Muscle layer of duodenum (tissue), 2 donors: ENCODE measurements at regions not wholly inside any gene's neighbourhood (a gene's known extent, or its start where the extent isn't known, plus 50 kb on each side); places are given as distances from the start of the nearest gene placed in this dataset.

Experiments
- H3K27ac ChIP-seq: one replicate; pipeline ENCODE4 v1.7.0; 2013; ENCODE audit warnings: mild to moderate bottlenecking, low read length
- H3K27me3 ChIP-seq: one replicate; pipeline ENCODE4 v1.7.0; 2013; ENCODE audit warnings: low read depth, mild to moderate bottlenecking, control low read depth, low read length
- H3K36me3 ChIP-seq, 2 donors: one replicate each; pipeline ENCODE4 v1.7.0; 2013; ENCODE audit warnings: low read length in 2 of 2, control low read depth in 1 of 2, mild to moderate bottlenecking in 1 of 2; ENCODE audit not compliant: insufficient read depth in 2 of 2, control insufficient read depth in 1 of 2
- H3K4me1 ChIP-seq, 2 donors: one replicate each; pipeline ENCODE4 v1.7.0; 2013; ENCODE audit warnings: low read length in 2 of 2, mild to moderate bottlenecking in 2 of 2, control low read depth in 1 of 2, moderate library complexity in 1 of 2; ENCODE audit not compliant: insufficient read depth in 2 of 2, control insufficient read depth in 1 of 2
- H3K4me3 ChIP-seq, 2 donors: one replicate each; pipeline ENCODE4 v1.7.0; 2013; ENCODE audit warnings: low read length in 2 of 2, low read depth in 1 of 2, mild to moderate bottlenecking in 1 of 2
- H3K9me3 ChIP-seq, 2 donors: one replicate each; pipeline ENCODE4 v1.7.0; 2013; ENCODE audit warnings: low read length in 2 of 2, control low read depth in 1 of 2, mild to moderate bottlenecking in 1 of 2; ENCODE audit not compliant: control insufficient read depth in 1 of 2
- donor health status: healthy.

GRCh38 chr3:102087236-102087635 is 237.9 kb downstream of the NFKBIZ start:
- H3K27ac ChIP-seq, result no peak overlapping the region
- no peaks in the 10 kb centered on the region for H3K36me3 ChIP-seq
- no peaks in the 10 kb centered on the region for H3K27me3 ChIP-seq
- H3K9me3 ChIP-seq, result no peaks in the 10 kb centered on the region
- no peak overlapping the region for H3K4me3 ChIP-seq
- no peaks in the 10 kb centered on the region for H3K4me1 ChIP-seq

- Histone ChIP-seq H3K27me3 (no peaks in the 10 kb centered on the region), H3K4me3 (no peak overlapping the region), H3K36me3 (no peaks in the 10 kb centered on the region), H3K4me1 (no peaks in the 10 kb centered on the region), H3K9me3 (no peaks in the 10 kb centered on the region), H3K27ac (no peak overlapping the region)
Measured at GRCh38 chr3:102089239-102089638, 239.9 kb downstream of the NFKBIZ start.

GRCh38 chr3:102089904-102090720 is 240.8 kb downstream of the NFKBIZ start:
- Histone ChIP-seq H3K36me3 (no peaks in the 10 kb centered on the region), H3K4me1 (no peaks in the 10 kb centered on the region), H3K27me3 (no peaks in the 10 kb centered on the region), H3K9me3 (no peaks in the 10 kb centered on the region), H3K27ac (no peak overlapping the region), H3K4me3 (no peak overlapping the region)

DNA sequence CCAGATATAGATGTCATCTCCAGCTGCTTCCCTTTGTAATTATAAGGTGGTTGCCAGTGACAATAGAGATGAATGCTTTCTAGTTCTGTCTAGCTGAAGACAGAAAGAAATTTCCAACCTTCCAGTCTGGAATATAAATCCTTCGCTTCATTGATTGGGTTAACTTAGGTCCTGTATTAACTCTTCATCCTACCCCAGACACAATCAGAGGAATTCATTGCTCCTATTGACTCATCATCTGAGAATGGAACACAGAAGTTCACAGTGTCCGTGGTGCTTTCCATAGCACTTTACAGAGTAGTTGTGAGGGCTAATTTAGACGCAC is 241.4 kb downstream of the NFKBIZ start:
- Histone ChIP-seq H3K4me1 (no peaks in the 10 kb centered on the region), H3K9me3 (no peaks in the 10 kb centered on the region), H3K36me3 (no peaks in the 10 kb centered on the region), H3K27ac (no peak overlapping the region), H3K4me3 (no peak overlapping the region), H3K27me3 (no peaks in the 10 kb centered on the region)

DNA sequence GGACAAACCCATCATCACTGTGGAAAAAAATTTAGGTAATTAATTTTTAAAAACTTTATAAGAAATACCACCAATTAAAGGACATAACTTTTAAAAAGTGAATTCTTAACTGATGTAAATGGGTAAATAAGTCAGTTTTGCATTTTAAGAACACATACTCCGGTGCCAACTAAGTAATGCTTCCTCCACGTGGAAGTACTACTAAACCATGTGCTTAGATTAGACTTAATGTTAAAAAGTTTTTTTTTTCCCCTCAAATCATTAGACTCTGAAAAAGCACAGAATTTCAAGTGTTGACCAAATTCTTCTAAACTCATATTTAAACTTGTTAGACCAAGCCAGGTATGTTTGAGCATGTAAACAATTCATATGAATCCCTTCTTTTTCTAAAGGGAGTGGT is 242.0 kb downstream of the NFKBIZ start:
- Histone ChIP-seq H3K27ac (no peak overlapping the region), H3K4me3 (no peak overlapping the region), H3K4me1 (no peaks in the 10 kb centered on the region), H3K27me3 (no peaks in the 10 kb centered on the region), H3K36me3 (no peaks in the 10 kb centered on the region), H3K9me3 (no peaks in the 10 kb centered on the region)

- Histone ChIP-seq H3K27ac (no peak overlapping the region), H3K4me3 (no peak overlapping the region), H3K36me3 (no peaks in the 10 kb centered on the region), H3K27me3 (no peaks in the 10 kb centered on the region), H3K4me1 (no peaks in the 10 kb centered on the region), H3K9me3 (no peaks in the 10 kb centered on the region)
Measured at GRCh38 chr3:102092617-102093466, 243.5 kb downstream of the NFKBIZ start.

- no peak overlapping the region for H3K27ac ChIP-seq
- H3K9me3 ChIP-seq, result no peaks in the 10 kb centered on the region
- no peaks in the 10 kb centered on the region for H3K4me1 ChIP-seq
- H3K27me3 ChIP-seq, result no peaks in the 10 kb centered on the region
- H3K36me3 ChIP-seq, result no peaks in the 10 kb centered on the region
- H3K4me3 ChIP-seq, result no peak overlapping the region
Measured at GRCh38 chr3:102094506-102094905, 245.2 kb downstream of the NFKBIZ start.

DNA sequence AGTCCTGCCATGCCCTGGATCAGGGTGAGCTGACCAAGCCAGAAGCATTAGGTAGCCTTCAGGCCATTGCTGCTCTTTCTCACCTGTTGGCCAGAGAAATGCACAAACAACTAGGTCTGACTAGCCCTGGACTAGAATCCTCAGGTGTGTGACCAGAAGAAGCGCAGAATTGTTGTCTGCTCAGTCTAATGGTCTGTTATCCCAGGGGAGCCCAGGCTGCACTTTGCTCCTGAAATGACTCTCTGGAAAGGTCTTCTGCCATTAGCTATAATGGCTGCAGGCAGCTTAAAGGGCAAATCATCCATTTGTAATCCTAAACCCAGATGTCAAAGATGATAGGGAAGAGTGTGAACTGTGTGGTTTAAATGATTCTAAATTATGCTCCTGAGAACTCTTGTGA is 246.1 kb downstream of the NFKBIZ start:
- Histone ChIP-seq H3K36me3 (no peaks in the 10 kb centered on the region), H3K27me3 (no peaks in the 10 kb centered on the region), H3K4me1 (no peaks in the 10 kb centered on the region), H3K9me3 (no peaks in the 10 kb centered on the region), H3K4me3 (no peak overlapping the region), H3K27ac (no peak overlapping the region)

DNA sequence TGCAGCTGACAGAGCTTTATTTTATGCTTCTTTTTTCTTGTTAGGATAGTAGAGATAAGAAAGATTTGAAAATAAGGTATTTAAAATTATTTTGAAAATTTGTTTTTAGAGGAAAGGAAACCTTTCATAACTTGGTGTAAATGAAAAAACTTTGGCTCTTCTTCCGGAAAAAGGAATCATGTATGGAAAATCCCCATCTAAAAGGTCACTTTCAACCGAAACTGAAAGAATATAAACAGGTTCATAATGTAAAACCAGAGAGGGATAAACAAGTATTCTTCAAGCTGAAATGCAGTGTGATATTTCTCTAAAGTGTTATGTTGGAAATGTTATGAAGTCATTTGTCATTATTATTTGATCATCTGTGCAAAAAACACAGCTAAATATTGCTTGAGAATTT is 246.8 kb downstream of the NFKBIZ start:
- no peaks in the 10 kb centered on the region for H3K4me1 ChIP-seq
- H3K27ac ChIP-seq, result no peak overlapping the region
- H3K36me3 ChIP-seq, result no peaks in the 10 kb centered on the region
- H3K27me3 ChIP-seq, result no peaks in the 10 kb centered on the region
- H3K9me3 ChIP-seq, result no peaks in the 10 kb centered on the region
- H3K4me3 ChIP-seq, result no peak overlapping the region

GRCh38 chr3:102098130-102098885 is 249.0 kb downstream of the NFKBIZ start:
- Histone ChIP-seq H3K4me1 (no peaks in the 10 kb centered on the region), H3K27ac (no peak overlapping the region), H3K36me3 (no peaks in the 10 kb centered on the region), H3K9me3 (no peaks in the 10 kb centered on the region), H3K27me3 (no peaks in the 10 kb centered on the region), H3K4me3 (no peak overlapping the region)

GRCh38 chr3:102099913-102100312 is 250.6 kb downstream of the NFKBIZ start:
- Histone ChIP-seq H3K4me1 (no peaks in the 10 kb centered on the region), H3K4me3 (no peak overlapping the region), H3K27ac (no peak overlapping the region)

More at GRCh38 chr3:102099913-102100312, 250.6 kb downstream of the NFKBIZ start:
- no peaks in the 10 kb centered on the region for H3K27me3 ChIP-seq
- H3K9me3 ChIP-seq, result no peaks in the 10 kb centered on the region
- no peaks in the 10 kb centered on the region for H3K36me3 ChIP-seq
